Bone marrow (tissue), 2 donors: ENCODE measurements at regions not wholly inside any gene's neighbourhood (a gene's known extent, or its start where the extent isn't known, plus 50 kb on each side); places are given as distances from the start of the nearest gene placed in this dataset.

Source experiments
- DNase-seq, 2 donors: peaks; one replicate each; lab custom pipeline; 2025; lab: John Stamatoyannopoulos, UW

DNA sequence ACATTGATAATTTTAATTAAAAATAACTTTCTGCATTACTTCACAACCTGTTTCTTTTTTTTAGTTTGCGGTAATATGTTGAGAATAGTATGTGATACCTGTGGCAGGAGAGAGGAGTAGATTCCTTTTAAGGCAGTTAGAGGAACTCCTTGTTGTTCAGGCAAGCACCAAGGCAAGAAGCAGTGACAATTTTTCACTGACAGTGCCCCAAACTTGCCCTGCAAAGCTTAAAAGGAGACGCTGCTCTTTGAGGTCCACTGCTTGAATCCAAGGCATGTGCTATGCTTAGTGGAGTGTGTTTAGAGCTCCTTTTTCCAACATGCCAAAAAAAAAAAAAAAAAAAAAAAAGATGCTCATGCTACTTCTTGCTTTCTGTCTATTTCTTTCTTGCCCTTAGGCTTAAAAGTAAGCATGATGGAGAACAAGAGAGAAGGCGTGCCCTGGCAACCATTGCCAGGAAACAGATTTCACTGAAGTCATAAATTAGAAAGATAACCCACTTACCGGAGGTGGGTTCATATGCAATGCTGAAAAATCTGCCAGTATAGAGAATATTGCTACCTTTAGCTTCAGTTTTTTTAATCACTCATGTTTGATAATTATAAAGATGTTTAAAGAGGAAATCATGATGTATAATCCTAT lies 58.3 kb upstream of the DYRK2 start:
- no peak for DNase-seq

DNA sequence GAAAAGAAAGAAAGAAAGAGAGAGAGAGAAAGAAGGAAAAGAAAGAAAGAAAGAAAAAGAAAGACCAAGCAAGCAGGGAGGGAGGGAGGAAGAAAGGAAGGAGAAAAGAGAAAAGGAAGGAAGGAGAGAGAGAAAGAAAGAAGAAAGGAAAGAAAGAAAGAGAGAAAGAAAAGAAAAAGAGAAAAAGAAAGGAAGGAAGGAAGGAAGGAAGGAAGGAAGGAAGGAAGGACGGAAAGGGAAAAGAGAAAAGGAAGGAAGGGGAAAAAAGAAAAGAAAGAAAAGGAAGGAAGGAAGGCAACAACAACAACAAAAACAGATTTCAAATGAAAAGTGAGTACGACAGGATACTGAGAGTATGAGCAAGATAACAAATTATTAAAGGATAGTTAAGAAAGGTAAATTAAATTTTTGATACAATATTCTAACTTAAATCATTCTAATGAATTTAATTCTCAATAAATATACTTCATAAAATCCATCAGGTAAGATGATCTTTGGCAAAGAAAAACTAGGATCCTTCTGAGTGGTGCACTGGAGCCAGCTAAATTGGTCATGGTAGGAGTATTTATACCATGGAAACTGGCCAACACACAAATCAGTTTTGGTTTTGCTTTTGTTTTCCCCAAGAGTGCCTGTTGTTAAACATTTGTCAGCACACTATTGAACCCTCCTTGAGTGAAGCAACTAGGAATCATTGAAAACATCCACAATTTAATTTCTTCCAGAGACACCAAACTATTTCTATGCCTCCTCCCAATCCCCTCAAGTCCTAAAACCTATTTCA lies 56.1 kb upstream of the DYRK2 start:
- peak in 1 of 2 donors; percentile 55 for DNase-seq

DNA sequence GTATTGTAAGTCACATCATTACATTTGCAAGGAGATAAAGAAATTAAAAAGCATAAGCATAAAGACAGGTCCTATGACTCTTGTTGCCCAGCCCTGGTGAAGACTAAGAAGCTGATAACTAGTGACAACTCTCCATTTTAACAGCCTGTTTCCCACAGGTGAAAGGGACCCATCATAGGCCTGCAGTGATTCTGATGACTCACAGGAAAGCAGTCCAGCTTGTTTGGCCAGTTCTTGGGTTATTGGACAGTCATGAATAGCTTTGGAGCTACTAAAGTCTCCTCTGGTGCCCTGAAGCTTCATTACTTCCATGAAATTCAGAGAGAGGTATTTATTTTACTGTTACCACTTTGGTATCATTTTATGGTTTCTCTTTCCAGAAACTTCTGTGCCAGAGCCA lies 55.5 kb upstream of the DYRK2 start:
- DNase-seq, result no peak

- DNase-seq, result no peak
Measured at GRCh38 chr12:67593461-67594330, 54.8 kb upstream of the DYRK2 start.

DNA sequence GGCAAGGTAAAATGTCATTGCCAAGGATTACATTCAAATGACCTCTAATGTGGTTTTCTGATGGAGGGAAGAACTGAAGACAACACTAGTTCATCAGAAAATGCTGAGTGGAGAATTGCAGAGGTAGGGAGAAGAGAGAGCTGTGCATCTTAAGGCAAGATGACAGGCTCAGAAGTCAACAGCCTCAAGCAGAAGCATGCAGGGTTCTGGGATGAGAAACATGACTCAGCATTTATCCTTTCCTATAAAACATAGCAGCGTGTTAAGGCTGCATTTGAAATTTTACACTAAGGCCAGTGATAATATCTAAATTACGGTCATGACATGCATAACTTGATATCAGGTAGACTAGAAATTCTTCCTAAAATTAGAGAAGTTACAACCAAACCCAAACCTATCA lies 53.7 kb upstream of the DYRK2 start:
- no peak for DNase-seq

DNA sequence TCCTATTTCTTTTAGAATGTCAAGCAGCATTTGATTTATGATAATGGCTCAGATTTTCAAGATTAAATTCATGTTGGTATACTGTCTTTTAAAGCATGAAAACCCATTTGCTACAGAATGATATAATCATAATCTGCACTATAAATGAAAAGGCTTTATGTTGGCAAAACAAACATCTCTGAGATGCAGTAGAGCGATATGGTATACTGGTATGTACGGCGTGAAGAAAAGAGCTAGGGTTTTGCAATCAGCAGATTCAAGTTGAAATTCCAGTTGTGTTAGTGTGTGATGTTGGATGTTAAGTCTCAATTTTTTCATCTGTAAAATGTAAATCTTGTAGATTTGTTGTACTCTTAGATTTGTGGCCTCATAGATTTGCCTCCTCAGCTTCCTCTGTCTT lies 53.2 kb upstream of the DYRK2 start:
- DNase-seq, result no peak

DNA sequence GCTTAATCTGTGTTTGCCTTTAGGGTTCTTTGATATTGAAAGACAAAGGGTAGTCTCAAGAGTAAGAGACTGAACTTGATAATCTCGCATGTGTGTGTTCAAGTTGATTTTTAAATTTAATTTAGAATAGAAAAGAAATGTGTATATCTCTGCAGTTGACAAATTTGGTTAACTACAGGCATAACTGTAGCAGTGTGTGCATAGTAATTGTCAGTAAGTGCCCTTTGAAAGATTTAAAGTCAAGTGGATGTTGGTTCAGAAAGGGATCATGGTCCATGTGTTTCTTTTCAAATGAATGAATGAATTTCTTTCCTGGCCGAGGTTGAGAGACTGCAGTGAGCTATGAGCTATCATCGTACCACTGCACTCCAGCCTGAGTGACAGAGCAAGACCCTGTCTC lies 49.9 kb upstream of the DYRK2 start:
- DNase-seq, result no peak
